Astrocyte of the cerebellum (primary cell): ENCODE measurements at regions not wholly inside any gene's neighbourhood (a gene's known extent, or its start where the extent isn't known, plus 50 kb on each side); places are given as distances from the start of the nearest gene placed in this dataset.

Source experiments
- DNase-seq: peaks from one replicate; pipeline ENCODE4 v3.0.0-alpha.2; 2011; ENCODE audit warnings: low read depth
- H3K4me3 ChIP-seq: 2 replicates; pipeline ENCODE4 v1.5.1; 2011; ENCODE audit warnings: mild to moderate bottlenecking, low read depth, low read length, moderate library complexity
- in situ Hi-C: cut with HindIII; loops from 2 replicates; pipeline ENCODE4 v1.10.0; 2017; ENCODE audit warnings: low sequenced_read_pairs
- TF ChIP-seq, protein P1 (sequence below): IDR thresholded peaks from 2 replicates; pipeline ENCODE4 v1.5.1; 2012; ENCODE audit warnings: low read length, low read depth, moderate library complexity, mild to moderate bottlenecking; ENCODE audit errors: missing control alignments

DNA sequence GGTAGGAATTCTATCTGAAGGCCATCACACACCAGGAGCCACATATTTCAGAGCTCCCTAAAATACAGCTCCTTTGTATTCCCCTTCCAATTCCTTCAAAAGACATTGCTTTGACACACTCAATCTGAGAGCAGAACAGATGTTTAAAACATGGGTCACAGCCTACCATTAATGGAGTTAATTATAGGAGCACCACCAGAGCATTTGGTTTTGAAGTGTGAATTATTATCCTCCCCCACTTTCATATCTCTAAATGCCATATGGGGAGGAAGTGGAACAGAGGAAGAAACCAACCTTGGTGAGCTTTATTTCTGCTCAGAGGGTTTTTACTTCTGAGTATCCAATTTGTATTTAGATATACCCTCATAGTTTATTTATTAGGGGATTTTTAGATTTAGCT, 50.7 kb upstream of the TNFRSF21 start:
- no peak overlapping the region for H3K4me3 ChIP-seq
- in situ Hi-C loops = no loop called here
- TF ChIP-seq, protein P1, sequence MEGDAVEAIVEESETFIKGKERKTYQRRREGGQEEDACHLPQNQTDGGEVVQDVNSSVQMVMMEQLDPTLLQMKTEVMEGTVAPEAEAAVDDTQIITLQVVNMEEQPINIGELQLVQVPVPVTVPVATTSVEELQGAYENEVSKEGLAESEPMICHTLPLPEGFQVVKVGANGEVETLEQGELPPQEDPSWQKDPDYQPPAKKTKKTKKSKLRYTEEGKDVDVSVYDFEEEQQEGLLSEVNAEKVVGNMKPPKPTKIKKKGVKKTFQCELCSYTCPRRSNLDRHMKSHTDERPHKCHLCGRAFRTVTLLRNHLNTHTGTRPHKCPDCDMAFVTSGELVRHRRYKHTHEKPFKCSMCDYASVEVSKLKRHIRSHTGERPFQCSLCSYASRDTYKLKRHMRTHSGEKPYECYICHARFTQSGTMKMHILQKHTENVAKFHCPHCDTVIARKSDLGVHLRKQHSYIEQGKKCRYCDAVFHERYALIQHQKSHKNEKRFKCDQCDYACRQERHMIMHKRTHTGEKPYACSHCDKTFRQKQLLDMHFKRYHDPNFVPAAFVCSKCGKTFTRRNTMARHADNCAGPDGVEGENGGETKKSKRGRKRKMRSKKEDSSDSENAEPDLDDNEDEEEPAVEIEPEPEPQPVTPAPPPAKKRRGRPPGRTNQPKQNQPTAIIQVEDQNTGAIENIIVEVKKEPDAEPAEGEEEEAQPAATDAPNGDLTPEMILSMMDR = no peak
- DNase-seq = no peak

DNA sequence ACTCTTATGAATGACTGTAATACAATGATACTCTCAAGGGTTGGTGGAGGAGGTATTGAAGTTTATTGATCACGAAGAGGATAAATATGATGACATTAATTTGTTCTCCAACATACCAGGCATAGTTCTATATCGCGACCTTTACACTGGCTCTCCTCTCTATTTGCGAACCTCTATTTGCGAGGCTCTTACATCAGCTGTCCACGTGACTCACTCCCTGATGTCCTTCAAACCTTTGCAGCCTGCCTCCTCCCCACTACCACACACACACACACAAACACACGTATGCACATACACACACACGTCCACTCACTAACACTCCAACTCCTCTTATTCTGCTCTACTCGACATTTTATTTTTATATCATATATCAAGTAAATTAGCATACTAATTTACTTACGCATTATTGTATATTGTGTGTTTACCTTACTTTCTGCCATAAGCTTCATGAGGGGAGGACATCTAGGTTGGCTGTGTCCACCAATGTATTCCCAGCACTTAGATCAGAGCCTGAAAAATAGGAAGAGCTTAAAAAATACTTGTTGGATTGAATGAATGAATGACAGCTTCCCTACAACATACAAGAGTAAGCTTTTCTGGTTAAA, 53.3 kb upstream of the TNFRSF21 start:
- no peak for DNase-seq
- in situ Hi-C loops = no loop called here
- TF ChIP-seq, protein P1 = no peak
- no peak overlapping the region for H3K4me3 ChIP-seq

DNA sequence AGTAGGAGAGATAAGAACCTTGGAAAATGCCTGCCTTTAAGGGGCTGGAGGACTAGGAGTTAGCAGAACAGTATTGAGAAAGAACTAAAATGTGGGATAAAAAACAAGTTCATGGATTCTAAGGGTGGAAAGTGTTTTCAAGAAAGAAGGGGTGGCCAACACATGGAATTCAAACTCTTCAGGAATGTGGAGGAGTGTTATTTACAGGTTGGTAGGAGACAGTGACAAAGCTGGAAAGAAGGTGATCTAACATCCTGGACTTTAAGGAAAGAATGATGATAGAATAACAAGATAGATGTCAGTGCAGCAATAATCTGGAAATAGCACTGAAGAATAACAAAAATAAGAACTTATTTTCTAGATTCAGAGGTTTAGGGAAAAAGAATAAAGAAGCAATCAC, 54.0 kb upstream of the TNFRSF21 start:
- no peak for DNase-seq
- in situ Hi-C loops = no loop called here
- TF ChIP-seq, protein P1 = no peak
- no peak overlapping the region for H3K4me3 ChIP-seq

- in situ Hi-C loops = no loop called here
- no peak overlapping the region for H3K4me3 ChIP-seq
- DNase-seq = no peak
- TF ChIP-seq, protein P1 = no peak
Measured at GRCh38 chr6:47366335-47366890, 56.7 kb upstream of the TNFRSF21 start.

DNA sequence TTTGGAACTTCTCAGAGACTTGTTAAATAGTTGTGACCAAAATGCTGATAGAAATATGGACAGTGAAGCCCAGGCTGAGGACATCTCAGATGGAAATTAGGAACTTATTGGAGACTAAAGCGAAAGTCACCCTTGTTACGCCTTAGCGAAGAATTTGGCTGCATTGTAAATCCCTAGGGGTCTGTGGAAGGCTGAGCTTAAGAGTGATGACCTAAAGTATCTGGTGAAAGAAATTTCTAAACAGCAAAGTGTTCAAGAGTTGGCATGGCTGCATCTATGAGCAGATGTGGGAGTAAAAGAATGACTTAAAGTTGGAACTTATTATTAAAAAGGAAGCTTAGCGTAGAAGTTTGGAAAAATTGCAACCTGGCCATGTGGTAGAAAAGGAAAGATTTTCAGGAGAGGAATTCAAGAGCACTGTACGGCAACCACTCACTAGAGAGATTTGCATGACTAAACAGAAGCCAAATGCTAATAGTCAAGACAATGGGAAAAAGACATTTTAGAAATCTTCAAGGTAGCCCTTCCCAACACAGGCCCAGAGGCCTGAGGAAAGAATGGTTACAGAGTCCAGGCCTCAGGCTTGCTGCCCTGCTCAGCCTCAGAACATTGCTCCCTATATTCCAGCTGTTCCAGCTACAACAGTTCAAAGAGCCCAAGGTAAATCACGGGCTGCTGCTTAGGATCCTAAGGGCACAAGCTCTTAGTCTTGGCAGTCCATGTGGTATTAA, 61.6 kb upstream of the TNFRSF21 start:
- DNase-seq = no peak
- in situ Hi-C loops = no loop called here
- TF ChIP-seq, protein P1 = no peak
- H3K4me3 ChIP-seq = no peak overlapping the region

DNA sequence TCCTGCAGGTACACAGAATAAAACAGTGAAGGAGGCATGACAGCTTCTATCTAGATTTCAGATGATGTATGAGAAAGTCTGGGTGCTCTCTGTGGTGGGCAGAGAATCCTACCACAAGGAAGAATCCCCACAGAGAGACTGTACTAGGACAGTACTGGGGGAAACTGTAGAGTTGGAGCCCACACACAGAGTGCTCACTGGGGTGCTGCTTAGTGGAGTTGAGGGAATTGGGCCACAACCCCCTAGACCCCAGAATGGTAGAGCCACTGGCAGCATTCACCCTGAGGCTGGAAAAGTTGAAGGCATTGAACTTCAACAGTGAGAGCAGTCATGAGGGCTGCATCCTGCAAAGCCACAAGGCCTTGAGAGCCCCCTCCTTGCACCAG, 62.2 kb upstream of the TNFRSF21 start:
- no peak for DNase-seq
- in situ Hi-C loops = no loop called here
- TF ChIP-seq, protein P1 = no peak
- no peak overlapping the region for H3K4me3 ChIP-seq
